GM06990 (cell line): ENCODE measurements at regions not wholly inside any gene's neighbourhood (a gene's known extent, or its start where the extent isn't known, plus 50 kb on each side); places are given as distances from the start of the nearest gene placed in this dataset.
"Not testable (repeated sequence)": the region's sequence is repeated elsewhere in the genome, so short reads cannot be mapped to it uniquely, and the experiment has no call there.

Experiments used
- DNase-seq: peaks from one replicate; pipeline ENCODE4 v3.0.0-alpha.2; 2011; ENCODE audit not compliant: insufficient read length; ENCODE audit errors: extremely low read depth
- H3K27me3 ChIP-seq: replicated peaks from 2 replicates; pipeline ENCODE4 v1.6.0; 2011; ENCODE audit warnings: low read length; ENCODE audit not compliant: control insufficient read depth, insufficient read depth
- H3K36me3 ChIP-seq: 2 replicates; pipeline ENCODE4 v1.5.1; 2011; ENCODE audit warnings: low read length; ENCODE audit not compliant: control insufficient read depth, insufficient read depth
- H3K4me3 ChIP-seq: replicated peaks from 2 replicates; pipeline ENCODE4 v1.5.1; 2011; ENCODE audit warnings: low read depth, mild to moderate bottlenecking, control low read depth, low read length
- TF ChIP-seq, protein P1 (sequence below): IDR thresholded peaks from 2 replicates; pipeline ENCODE4 v1.5.1; 2011; ENCODE audit warnings: low read length, control low read depth, mild to moderate bottlenecking, inconsistent platforms; ENCODE audit not compliant: insufficient read depth, poor library complexity, severe bottlenecking

GRCh38 chr11:27228906-27229290 is 134.1 kb downstream of the CCDC34 start:
- no peak overlapping the region for H3K4me3 ChIP-seq
- TF ChIP-seq, protein P1, sequence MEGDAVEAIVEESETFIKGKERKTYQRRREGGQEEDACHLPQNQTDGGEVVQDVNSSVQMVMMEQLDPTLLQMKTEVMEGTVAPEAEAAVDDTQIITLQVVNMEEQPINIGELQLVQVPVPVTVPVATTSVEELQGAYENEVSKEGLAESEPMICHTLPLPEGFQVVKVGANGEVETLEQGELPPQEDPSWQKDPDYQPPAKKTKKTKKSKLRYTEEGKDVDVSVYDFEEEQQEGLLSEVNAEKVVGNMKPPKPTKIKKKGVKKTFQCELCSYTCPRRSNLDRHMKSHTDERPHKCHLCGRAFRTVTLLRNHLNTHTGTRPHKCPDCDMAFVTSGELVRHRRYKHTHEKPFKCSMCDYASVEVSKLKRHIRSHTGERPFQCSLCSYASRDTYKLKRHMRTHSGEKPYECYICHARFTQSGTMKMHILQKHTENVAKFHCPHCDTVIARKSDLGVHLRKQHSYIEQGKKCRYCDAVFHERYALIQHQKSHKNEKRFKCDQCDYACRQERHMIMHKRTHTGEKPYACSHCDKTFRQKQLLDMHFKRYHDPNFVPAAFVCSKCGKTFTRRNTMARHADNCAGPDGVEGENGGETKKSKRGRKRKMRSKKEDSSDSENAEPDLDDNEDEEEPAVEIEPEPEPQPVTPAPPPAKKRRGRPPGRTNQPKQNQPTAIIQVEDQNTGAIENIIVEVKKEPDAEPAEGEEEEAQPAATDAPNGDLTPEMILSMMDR, result no peak
- no peaks in the 10 kb centered on the region for H3K27me3 ChIP-seq
- no peaks in the 10 kb centered on the region for H3K36me3 ChIP-seq
- no peak for DNase-seq

DNA sequence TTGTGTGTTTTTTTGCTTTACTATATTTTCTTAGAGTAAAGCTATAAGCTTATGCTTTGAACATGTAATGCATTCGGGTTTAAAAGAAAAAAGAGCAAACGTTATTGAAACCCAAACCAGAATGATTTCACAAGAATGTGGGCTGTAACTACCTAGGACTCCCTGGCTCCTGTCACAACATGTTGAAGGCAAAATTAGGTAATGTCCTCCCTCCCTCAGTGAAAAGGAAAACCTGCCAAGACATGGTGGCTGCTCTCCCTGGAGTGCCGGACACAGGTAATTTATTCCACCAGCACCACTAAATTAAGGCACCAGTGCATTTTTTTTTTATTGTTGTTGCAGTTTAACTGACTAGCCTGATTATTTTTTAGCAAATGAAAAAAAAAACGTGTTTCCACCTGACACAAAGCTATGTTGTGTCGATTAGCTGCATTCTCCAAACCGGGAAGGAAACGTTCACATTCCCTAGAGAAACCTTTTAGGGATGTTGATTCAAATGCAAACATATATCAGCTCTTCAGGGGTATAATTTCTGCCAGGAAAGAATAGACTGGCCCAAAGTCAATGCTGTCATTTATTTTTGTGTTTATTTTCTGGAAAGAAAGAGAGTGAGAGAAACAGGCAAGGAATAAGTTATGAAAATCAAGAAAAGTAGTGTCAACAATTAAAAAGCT is 134.6 kb downstream of the CCDC34 start:
- TF ChIP-seq, protein P1, result no peak
- no peak for DNase-seq
- no peak overlapping the region for H3K4me3 ChIP-seq
- no peaks in the 10 kb centered on the region for H3K36me3 ChIP-seq
- H3K27me3 ChIP-seq, result no peaks in the 10 kb centered on the region

GRCh38 chr11:27227736-27228135 is 135.3 kb downstream of the CCDC34 start:
- H3K4me3 ChIP-seq, result no peak overlapping the region
- H3K36me3 ChIP-seq, result no peaks in the 10 kb centered on the region
- TF ChIP-seq, protein P1, result no peak
- DNase-seq, result no peak
- H3K27me3 ChIP-seq, result no peaks in the 10 kb centered on the region

GRCh38 chr11:27219487-27220039 is 143.5 kb downstream of the CCDC34 start:
- not testable (repeated sequence) for DNase-seq, H3K4me3 ChIP-seq, H3K36me3 ChIP-seq, H3K27me3 ChIP-seq

DNA sequence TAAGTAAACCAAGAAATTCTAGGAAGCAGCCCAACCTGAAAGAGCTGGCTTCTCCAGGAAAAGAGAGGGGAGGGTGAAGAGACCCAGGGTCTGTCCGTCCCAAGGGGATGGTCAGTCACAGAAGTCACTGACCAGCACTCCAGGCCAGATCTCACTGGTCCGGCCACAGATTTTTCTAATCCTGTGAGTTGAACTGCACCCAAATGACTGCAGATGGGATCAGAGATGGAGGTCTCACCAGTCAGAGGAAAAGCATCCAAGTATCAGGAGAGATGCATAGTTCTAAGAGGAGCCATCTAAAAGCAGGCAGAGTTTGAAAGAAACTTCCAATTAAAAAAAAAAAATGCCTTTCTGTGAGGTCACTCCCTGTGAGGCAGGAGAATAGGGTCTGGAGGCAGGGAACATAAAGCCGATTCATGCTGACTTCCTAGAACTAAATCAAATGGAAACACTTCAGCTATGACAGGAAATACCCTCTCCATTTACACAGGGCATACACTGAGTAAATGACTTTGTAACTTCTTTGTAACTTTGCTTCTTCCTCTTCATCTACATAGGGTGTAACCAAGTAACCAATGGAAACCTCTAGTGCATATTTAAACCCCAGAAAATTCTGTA is 144.5 kb downstream of the CCDC34 start:
- no peaks in the 10 kb centered on the region for H3K36me3 ChIP-seq
- H3K4me3 ChIP-seq, result no peak overlapping the region
- no peaks in the 10 kb centered on the region for H3K27me3 ChIP-seq
- TF ChIP-seq, protein P1, result no peak
- no peak for DNase-seq

DNA sequence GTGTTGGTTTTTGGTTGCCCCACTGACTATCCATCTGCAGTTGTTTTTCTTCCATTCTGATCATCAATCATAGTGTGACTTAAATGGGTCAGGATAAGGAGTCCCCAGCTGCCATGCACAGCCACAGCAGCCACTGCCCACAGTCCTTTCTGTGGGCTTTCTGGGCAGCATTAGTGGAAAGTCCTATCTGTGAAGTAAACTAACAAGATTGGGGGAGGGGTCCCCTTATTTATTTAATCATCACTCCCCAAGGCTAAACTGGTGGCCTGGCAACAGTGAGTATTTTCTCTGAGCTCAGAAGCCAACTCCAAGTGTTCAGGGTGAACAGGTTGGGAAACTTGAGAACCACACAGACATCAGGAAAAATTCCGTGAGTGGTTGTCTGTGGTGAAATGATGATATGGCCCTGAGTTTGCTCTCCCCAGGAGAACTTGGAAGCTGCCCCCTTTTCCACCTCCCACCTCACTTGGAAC is 145.0 kb downstream of the CCDC34 start:
- no peak overlapping the region for H3K4me3 ChIP-seq
- H3K36me3 ChIP-seq, result no peaks in the 10 kb centered on the region
- TF ChIP-seq, protein P1, result no peak
- no peaks in the 10 kb centered on the region for H3K27me3 ChIP-seq
- DNase-seq, result no peak
